Spleen (tissue), 7 donors: ENCODE measurements at regions not wholly inside any gene's neighbourhood (a gene's known extent, or its start where the extent isn't known, plus 50 kb on each side); places are given as distances from the start of the nearest gene placed in this dataset.

ENCODE experiments used
- CTCF ChIP-seq, 11 experiments: fragments of 200-600 bp in 7 of 11; fragments of 450-650 bp in 4 of 11; sonication (generic) in 4 of 11; IDR thresholded peaks in 8 of 11; conservative IDR thresholded peaks in 3 of 11; 1 replicate in 7 of 11; 2 replicates in 4 of 11; pipeline versions ENCODE4 v1.4.0 to v1.8.0; 2016 to 2021; ENCODE audit warnings: antibody characterized with exemption in 11 of 11, inconsistent platforms in 4 of 11, mild to moderate bottlenecking in 1 of 11
- POLR2A ChIP-seq, 3 donors: fragments of 450-650 bp; IDR thresholded peaks; one replicate each; pipeline ENCODE4 v1.5.1; 2017; ENCODE audit warnings: antibody characterized with exemption in 3 of 3, mild to moderate bottlenecking in 1 of 3
- POLR2AphosphoS5 ChIP-seq, 3 donors: sonication (generic); formaldehyde crosslinking; IDR thresholded peaks; one replicate each; pipeline ENCODE4 v1.5.1; 2017; ENCODE audit warnings: antibody characterized with exemption in 3 of 3
- donor health status: DM: no; HTN: no; CAD: no; lungs with moderate emphysema.
- donor health status: DM: no; HTN: no; CAD: no.
- donor health status: DM: no; HTN: no; CAD: no.

GRCh38 chr2:145551686-145552085 lies 1031.8 kb upstream of the ZEB2 start:
- TF ChIP-seq CTCF (IDR thresholded peaks at IDR 0.05 in 8 of 11, conservative IDR thresholded peaks at IDR 0.05 in 3 of 11) (no peak), POLR2A (IDR thresholded peaks at IDR 0.05) (no peak), POLR2AphosphoS5 (IDR thresholded peaks at IDR 0.05) (no peak)
